Tibial nerve (tissue), 3 donors: ENCODE measurements at regions not wholly inside any gene's neighbourhood (a gene's known extent, or its start where the extent isn't known, plus 50 kb on each side); places are given as distances from the start of the nearest gene placed in this dataset.
"Not testable (repeated sequence)": the region's sequence is repeated elsewhere in the genome, so short reads cannot be mapped to it uniquely, and the experiment has no call there.

ENCODE experiments used
- POLR2A ChIP-seq, 2 donors: fragments of 450-650 bp; IDR thresholded peaks; one replicate each; pipeline ENCODE4 v1.6.1; 2017; ENCODE audit warnings: antibody characterized with exemption in 2 of 2, mild to moderate bottlenecking in 2 of 2, moderate library complexity in 2 of 2
- TF ChIP-seq, protein P1 (sequence below), 5 experiments: fragments of 200-600 bp in 3 of 5; fragments of 450-650 bp in 2 of 5; sonication (generic) in 3 of 5; IDR thresholded peaks; one replicate each; pipeline ENCODE4 v1.5.1; 2016 to 2019; ENCODE audit warnings: antibody characterized with exemption in 5 of 5, mild to moderate bottlenecking in 3 of 5, moderate library complexity in 2 of 5

DNA sequence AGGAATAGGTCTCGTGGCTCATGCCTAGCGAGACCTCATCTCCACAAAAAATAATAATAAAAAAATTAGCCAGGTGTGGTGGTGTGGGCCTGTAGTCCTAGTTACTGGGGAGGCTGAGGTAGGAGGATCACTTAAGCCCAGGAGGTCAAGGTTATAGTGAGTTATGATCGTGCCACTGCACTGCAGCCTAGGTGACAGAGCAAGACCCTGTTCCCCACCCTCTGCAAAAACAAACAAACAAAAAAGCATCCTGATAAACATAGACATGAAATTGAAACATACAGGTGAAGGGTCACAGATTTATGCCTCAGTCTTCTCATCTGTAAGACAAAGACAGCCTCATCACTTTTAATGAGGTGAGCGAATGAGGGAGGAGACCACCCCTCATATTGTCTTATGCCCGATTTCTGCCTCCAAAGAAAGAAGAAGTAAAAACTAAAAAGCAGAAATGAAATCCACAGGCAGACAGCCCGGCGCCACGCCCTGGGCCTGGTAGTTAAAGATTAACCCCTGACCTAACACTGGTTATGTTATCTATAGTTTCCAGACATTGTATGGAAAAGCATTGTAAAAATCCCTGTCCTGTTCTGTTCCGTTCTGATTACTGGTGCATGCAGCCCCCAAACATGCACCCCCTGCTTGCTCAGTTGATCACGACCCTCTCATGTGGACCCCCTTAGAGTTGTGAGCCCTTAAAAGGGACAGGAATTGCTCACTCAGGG is 138.5 kb downstream of the OR2B2 start:
- not testable (repeated sequence) for TF ChIP-seq POLR2A (IDR thresholded peaks at IDR 0.05)
- TF ChIP-seq, protein P1, sequence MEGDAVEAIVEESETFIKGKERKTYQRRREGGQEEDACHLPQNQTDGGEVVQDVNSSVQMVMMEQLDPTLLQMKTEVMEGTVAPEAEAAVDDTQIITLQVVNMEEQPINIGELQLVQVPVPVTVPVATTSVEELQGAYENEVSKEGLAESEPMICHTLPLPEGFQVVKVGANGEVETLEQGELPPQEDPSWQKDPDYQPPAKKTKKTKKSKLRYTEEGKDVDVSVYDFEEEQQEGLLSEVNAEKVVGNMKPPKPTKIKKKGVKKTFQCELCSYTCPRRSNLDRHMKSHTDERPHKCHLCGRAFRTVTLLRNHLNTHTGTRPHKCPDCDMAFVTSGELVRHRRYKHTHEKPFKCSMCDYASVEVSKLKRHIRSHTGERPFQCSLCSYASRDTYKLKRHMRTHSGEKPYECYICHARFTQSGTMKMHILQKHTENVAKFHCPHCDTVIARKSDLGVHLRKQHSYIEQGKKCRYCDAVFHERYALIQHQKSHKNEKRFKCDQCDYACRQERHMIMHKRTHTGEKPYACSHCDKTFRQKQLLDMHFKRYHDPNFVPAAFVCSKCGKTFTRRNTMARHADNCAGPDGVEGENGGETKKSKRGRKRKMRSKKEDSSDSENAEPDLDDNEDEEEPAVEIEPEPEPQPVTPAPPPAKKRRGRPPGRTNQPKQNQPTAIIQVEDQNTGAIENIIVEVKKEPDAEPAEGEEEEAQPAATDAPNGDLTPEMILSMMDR (IDR thresholded peaks at IDR 0.05), result not testable (repeated sequence)
